H9 (cell line): ENCODE measurements at regions not wholly inside any gene's neighbourhood (a gene's known extent, or its start where the extent isn't known, plus 50 kb on each side); places are given as distances from the start of the nearest gene placed in this dataset.

Experiments used
- DNase-seq: peaks from one replicate; pipeline ENCODE4 v3.0.0-alpha.2; 2017
- H2AFZ ChIP-seq: one replicate; pipeline ENCODE4 v1.6.1; 2013; ENCODE audit warnings: mild to moderate bottlenecking, low read length, control low read depth, moderate library complexity
- H2AK5ac ChIP-seq: 2 replicates; pipeline ENCODE4 v1.6.1; 2013; ENCODE audit warnings: low read length, control low read depth, mixed read lengths; ENCODE audit not compliant: insufficient read length
- H2BK120ac ChIP-seq: one replicate; pipeline ENCODE4 v1.6.1; 2013; ENCODE audit warnings: low read depth, mild to moderate bottlenecking, low read length, control low read depth, inconsistent platforms; ENCODE audit not compliant: poor library complexity, severe bottlenecking
- H2BK12ac ChIP-seq: 2 replicates; pipeline ENCODE4 v1.6.1; 2013; ENCODE audit warnings: low read length, control low read depth, mixed read lengths, low read depth; ENCODE audit not compliant: insufficient read length
- H2BK15ac ChIP-seq: 2 replicates; pipeline ENCODE4 v1.6.1; 2013; ENCODE audit warnings: low read depth, low read length, control low read depth
- H2BK20ac ChIP-seq: one replicate; pipeline ENCODE4 v1.6.1; 2013; ENCODE audit warnings: low read depth, mild to moderate bottlenecking, low read length, control low read depth, inconsistent platforms; ENCODE audit not compliant: poor library complexity, severe bottlenecking
- H2BK5ac ChIP-seq: 2 replicates; pipeline ENCODE4 v1.6.1; 2013; ENCODE audit warnings: low read length, control low read depth, mixed read lengths; ENCODE audit not compliant: insufficient read length
- H3K14ac ChIP-seq: 2 replicates; pipeline ENCODE4 v1.6.1; 2013; ENCODE audit warnings: low read length, control low read depth; ENCODE audit not compliant: insufficient read depth
- H3K18ac ChIP-seq: 2 replicates; pipeline ENCODE4 v1.6.1; 2013; ENCODE audit warnings: low read depth, mild to moderate bottlenecking, mixed read lengths, low read length, control low read depth; ENCODE audit not compliant: insufficient read length
- H3K23ac ChIP-seq: 2 replicates; pipeline ENCODE4 v1.6.1; 2013; ENCODE audit warnings: low read length, control low read depth, mixed read lengths, low read depth; ENCODE audit not compliant: insufficient read length
- H3K23me2 ChIP-seq: 2 replicates; pipeline ENCODE4 v1.6.1; 2013; ENCODE audit warnings: low read depth, mild to moderate bottlenecking, mixed read lengths, low read length, control low read depth; ENCODE audit not compliant: insufficient read length, poor library complexity, severe bottlenecking
- H3K27ac ChIP-seq: 2 replicates; pipeline ENCODE4 v1.5.1; 2013; ENCODE audit warnings: low read length, control low read depth, mixed read lengths, low read depth; ENCODE audit not compliant: insufficient read length
- H3K27me3 ChIP-seq: 2 replicates; pipeline ENCODE4 v1.6.1; 2013; ENCODE audit warnings: low read length, control low read depth, inconsistent platforms; ENCODE audit not compliant: insufficient read depth
- H3K4ac ChIP-seq: 2 replicates; pipeline ENCODE4 v1.6.1; 2013; ENCODE audit warnings: low read depth, mild to moderate bottlenecking, control low read depth, inconsistent platforms, low read length, moderate library complexity
- H3K4me1 ChIP-seq: 2 replicates; pipeline ENCODE4 v1.6.1; 2013; ENCODE audit warnings: low read length, control low read depth, inconsistent platforms; ENCODE audit not compliant: insufficient read depth
- H3K4me2 ChIP-seq: 2 replicates; pipeline ENCODE4 v1.6.1; 2013; ENCODE audit warnings: low read length, control low read depth, mixed read lengths; ENCODE audit not compliant: insufficient read length, insufficient read depth
- H3K56ac ChIP-seq: 2 replicates; pipeline ENCODE4 v1.6.1; 2013; ENCODE audit warnings: low read depth, mild to moderate bottlenecking, mixed read lengths, low read length, control low read depth; ENCODE audit not compliant: insufficient read length
- H3K79me1 ChIP-seq: 2 replicates; pipeline ENCODE4 v1.6.1; 2013; ENCODE audit warnings: low read depth, mild to moderate bottlenecking, moderate library complexity, low read length, control low read depth, inconsistent platforms; ENCODE audit not compliant: insufficient read depth, poor library complexity, severe bottlenecking
- H3K79me2 ChIP-seq: 2 replicates; pipeline ENCODE4 v1.6.1; 2013; ENCODE audit warnings: low read length, control low read depth, inconsistent platforms; ENCODE audit not compliant: insufficient read depth
- H3K9ac ChIP-seq: 2 replicates; pipeline ENCODE4 v1.6.1; 2013; ENCODE audit warnings: low read length, control low read depth, mixed read lengths; ENCODE audit not compliant: insufficient read length; ENCODE audit errors: extremely low read depth
- H3K9me3 ChIP-seq: one replicate; pipeline ENCODE4 v1.6.1; 2013; ENCODE audit warnings: low read depth, low read length, inconsistent platforms; ENCODE audit not compliant: control insufficient read depth
- H3T11ph ChIP-seq: one replicate; pipeline ENCODE4 v1.6.1; 2013; ENCODE audit warnings: mild to moderate bottlenecking, low read length, control low read depth, inconsistent platforms
- H4K20me1 ChIP-seq: one replicate; pipeline ENCODE4 v1.6.1; 2013; ENCODE audit not compliant: control insufficient read depth, insufficient read length, insufficient read depth
- H4K5ac ChIP-seq: 2 replicates; pipeline ENCODE4 v1.6.1; 2013; ENCODE audit warnings: low read depth, mild to moderate bottlenecking, mixed read lengths, low read length, control low read depth; ENCODE audit not compliant: insufficient read length
- H4K8ac ChIP-seq: replicated peaks from 2 replicates; pipeline ENCODE4 v1.6.1; 2013; ENCODE audit warnings: low read length, control low read depth, mixed read lengths, low read depth; ENCODE audit not compliant: insufficient read length
- H4K91ac ChIP-seq: 2 replicates; pipeline ENCODE4 v1.6.1; 2013; ENCODE audit warnings: low read depth, mild to moderate bottlenecking, moderate library complexity, mixed read lengths, low read length, control low read depth; ENCODE audit not compliant: insufficient read length
- H3K27ac Mint-ChIP-seq, 3 experiments: 2 replicates in 2 of 3; 3 replicates in 1 of 3; pipeline ENCODE4 v1.8.0; 2020 to 2021; ENCODE audit warnings: mixed read lengths in 3 of 3, mild to moderate bottlenecking in 1 of 3, moderate library complexity in 1 of 3
- H3K27me3 Mint-ChIP-seq: 2 replicates; pipeline ENCODE4 v1.8.0; 2021; ENCODE audit warnings: low read depth, mild to moderate bottlenecking, moderate library complexity, mixed read lengths
- H3K36me3 Mint-ChIP-seq, 3 experiments: 2 replicates in 2 of 3; 3 replicates in 1 of 3; pipeline ENCODE4 v1.8.0; 2020 to 2021; ENCODE audit warnings: low read depth in 3 of 3, mixed read lengths in 3 of 3; ENCODE audit not compliant: insufficient read depth in 1 of 3
- H3K4me1 Mint-ChIP-seq, 2 experiments: 2 replicates each; pipeline ENCODE4 v1.8.0; 2020; ENCODE audit warnings: mixed read lengths in 2 of 2
- H3K4me3 Mint-ChIP-seq, 2 experiments: 2 replicates in 1 of 2; 3 replicates in 1 of 2; pipeline ENCODE4 v1.8.0; 2020 to 2021; ENCODE audit warnings: mild to moderate bottlenecking in 2 of 2, mixed read lengths in 2 of 2, moderate library complexity in 1 of 2
- H3K9me3 Mint-ChIP-seq, 2 experiments: 2 replicates in 1 of 2; 3 replicates in 1 of 2; pipeline ENCODE4 v1.8.0; 2020; ENCODE audit warnings: mild to moderate bottlenecking in 2 of 2, mixed read lengths in 2 of 2, moderate library complexity in 1 of 2
- CTCF ChIP-seq: fragments of 200-600 bp; sonication (generic); conservative IDR thresholded peaks from 3 replicates; pipeline ENCODE4 v1.8.0; 2021; ENCODE audit warnings: antibody characterized with exemption, mild to moderate bottlenecking
- WGBS: extraction: QIAGEN DNeasy Blood & Tissue Kit; methylation state at CpG from one replicate; pipeline ENCODE4 v1.1.7; 2013; ENCODE audit warnings: missing lambda C conversion rate, low lambda C conversion rate, mixed read lengths; ENCODE audit not compliant: insufficient read length; ENCODE audit errors: extremely low coverage; 5-methylcytosine and 5-hydroxymethylcytosine counted together

GRCh38 chrX:3550871-3551270 lies 162.6 kb downstream of the PRKX start:
- H2BK20ac ChIP-seq: no peak overlapping the region
- no peak for TF ChIP-seq CTCF
- no peak overlapping the region for H4K8ac ChIP-seq
- Mint-ChIP-seq H3K4me3 (no peak overlapping the region), H3K27ac (no peak overlapping the region), H3K9me3 (0 out of 5 replicates have a peak, but pooled peaks cover 0 to 3% of the 10 kb centered on the region in 2 experiments), H3K27me3 (peaks cover 11% of the 10 kb centered on the region), H3K36me3 (no peaks in the 10 kb centered on the region), H3K4me1 (peaks cover 22 to 23% of the 10 kb centered on the region in 2 experiments)
- no peak overlapping the region for H3K4ac ChIP-seq
- no peak overlapping the region for H2BK12ac ChIP-seq
- H3K23me2 ChIP-seq: no peaks in the 10 kb centered on the region
- no CpG with 5 or more reads among the region's 4 CpGs for WGBS
- no peak overlapping the region for H2BK120ac ChIP-seq
- no peak overlapping the region for H3K27ac ChIP-seq
- H3K27me3 ChIP-seq: no peaks in the 10 kb centered on the region
- no peak overlapping the region for H2BK15ac ChIP-seq
- no peak overlapping the region for H2AFZ ChIP-seq
- H2AK5ac ChIP-seq: no peak overlapping the region
- no peaks in the 10 kb centered on the region for H3K79me1 ChIP-seq
- no peaks in the 10 kb centered on the region for H3K79me2 ChIP-seq
- H3K23ac ChIP-seq: no peak overlapping the region
- no peak for DNase-seq
- no peak overlapping the region for H4K91ac ChIP-seq
- no peak overlapping the region for H3T11ph ChIP-seq
- no peaks in the 10 kb centered on the region for H4K20me1 ChIP-seq
- no peak overlapping the region for H3K14ac ChIP-seq
- H3K9me3 ChIP-seq: no peaks in the 10 kb centered on the region
- no peak overlapping the region for H3K9ac ChIP-seq
- H3K56ac ChIP-seq: no peak overlapping the region
- H2BK5ac ChIP-seq: no peak overlapping the region
- H3K18ac ChIP-seq: no peak overlapping the region
- H4K5ac ChIP-seq: no peak overlapping the region
- H3K4me1 ChIP-seq: no peaks in the 10 kb centered on the region
- H3K4me2 ChIP-seq: no peak overlapping the region
